ENCODE measurements at regions not wholly inside any gene's neighbourhood (a gene's known extent, or its start where the extent isn't known, plus 50 kb on each side); places are given as distances from the start of the nearest gene placed in this dataset.

GRCh38 chr20:57872816-57873409, 163.1 kb upstream of the PMEPA1 start:
- no peak for TF ChIP-seq CTCF (IDR thresholded peaks at IDR 0.05; ENCODE audit: low read depth, low read length)
- no peak for TF ChIP-seq POLR2A (IDR thresholded peaks at IDR 0.05; ENCODE audit: extremely low read depth, insufficient read length)

Data from NB4 (cell line).